Endothelial cell (in vitro differentiated cells): ENCODE measurements at regions not wholly inside any gene's neighbourhood (a gene's known extent, or its start where the extent isn't known, plus 50 kb on each side); places are given as distances from the start of the nearest gene placed in this dataset.

Experiments
- DNase-seq: peaks from one replicate; pipeline ENCODE4 v3.0.0; 2021; ENCODE audit warnings: low spot score
- H3K27ac Mint-ChIP-seq: one replicate; pipeline ENCODE4 v1.8.0; 2021; ENCODE audit warnings: mixed read lengths, inconsistent platforms; ENCODE audit not compliant: unreplicated experiment
- H3K27me3 Mint-ChIP-seq: one replicate; pipeline ENCODE4 v1.8.0; 2021; ENCODE audit warnings: mild to moderate bottlenecking, moderate library complexity, mixed read lengths, inconsistent platforms; ENCODE audit not compliant: unreplicated experiment
- H3K36me3 Mint-ChIP-seq: one replicate; pipeline ENCODE4 v1.8.0; 2021; ENCODE audit warnings: mild to moderate bottlenecking, low read depth, mixed read lengths, inconsistent platforms; ENCODE audit not compliant: unreplicated experiment
- H3K4me1 Mint-ChIP-seq: one replicate; pipeline ENCODE4 v1.8.0; 2021; ENCODE audit warnings: mild to moderate bottlenecking, mixed read lengths, inconsistent platforms; ENCODE audit not compliant: unreplicated experiment
- H3K4me3 Mint-ChIP-seq: one replicate; pipeline ENCODE4 v1.8.0; 2021; ENCODE audit warnings: mild to moderate bottlenecking, mixed read lengths, inconsistent platforms; ENCODE audit not compliant: unreplicated experiment
- H3K9me3 Mint-ChIP-seq: one replicate; pipeline ENCODE4 v1.8.0; 2021; ENCODE audit warnings: mixed read lengths, inconsistent platforms; ENCODE audit not compliant: unreplicated experiment
- TF ChIP-seq, protein P1 (sequence below): fragments of 200-600 bp; sonication (generic); IDR thresholded peaks from one replicate; pipeline ENCODE4 v1.5.0; 2021; ENCODE audit warnings: antibody characterized with exemption; ENCODE audit not compliant: unreplicated experiment

DNA sequence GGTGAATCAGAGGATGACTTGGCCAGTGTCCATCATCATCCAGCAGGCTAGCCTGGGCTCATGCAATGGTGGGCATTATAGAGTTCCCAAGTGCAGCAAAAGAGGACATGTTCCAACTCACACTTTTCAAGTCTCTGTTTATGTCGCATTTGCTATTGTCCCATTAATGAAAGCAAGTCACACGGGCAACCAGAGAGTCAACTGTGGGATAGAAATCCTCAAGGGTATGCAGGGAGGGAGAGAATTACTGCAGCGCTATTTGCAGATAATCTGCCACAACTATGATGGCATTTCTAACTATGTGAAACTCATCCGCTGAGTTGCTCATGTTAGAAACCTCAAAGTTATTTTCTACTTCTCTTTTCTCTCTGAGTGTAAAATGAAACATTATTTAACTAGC is 78.5 kb upstream of the TAB3 start:
- no peak overlapping the region for H3K27ac Mint-ChIP-seq
- no peaks in the 10 kb centered on the region for H3K27me3 Mint-ChIP-seq
- TF ChIP-seq, protein P1, sequence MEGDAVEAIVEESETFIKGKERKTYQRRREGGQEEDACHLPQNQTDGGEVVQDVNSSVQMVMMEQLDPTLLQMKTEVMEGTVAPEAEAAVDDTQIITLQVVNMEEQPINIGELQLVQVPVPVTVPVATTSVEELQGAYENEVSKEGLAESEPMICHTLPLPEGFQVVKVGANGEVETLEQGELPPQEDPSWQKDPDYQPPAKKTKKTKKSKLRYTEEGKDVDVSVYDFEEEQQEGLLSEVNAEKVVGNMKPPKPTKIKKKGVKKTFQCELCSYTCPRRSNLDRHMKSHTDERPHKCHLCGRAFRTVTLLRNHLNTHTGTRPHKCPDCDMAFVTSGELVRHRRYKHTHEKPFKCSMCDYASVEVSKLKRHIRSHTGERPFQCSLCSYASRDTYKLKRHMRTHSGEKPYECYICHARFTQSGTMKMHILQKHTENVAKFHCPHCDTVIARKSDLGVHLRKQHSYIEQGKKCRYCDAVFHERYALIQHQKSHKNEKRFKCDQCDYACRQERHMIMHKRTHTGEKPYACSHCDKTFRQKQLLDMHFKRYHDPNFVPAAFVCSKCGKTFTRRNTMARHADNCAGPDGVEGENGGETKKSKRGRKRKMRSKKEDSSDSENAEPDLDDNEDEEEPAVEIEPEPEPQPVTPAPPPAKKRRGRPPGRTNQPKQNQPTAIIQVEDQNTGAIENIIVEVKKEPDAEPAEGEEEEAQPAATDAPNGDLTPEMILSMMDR, result no peak
- DNase-seq, result no peak
- no peaks in the 10 kb centered on the region for H3K9me3 Mint-ChIP-seq
- H3K4me3 Mint-ChIP-seq, result no peak overlapping the region
- H3K4me1 Mint-ChIP-seq, result no peaks in the 10 kb centered on the region
- no peaks in the 10 kb centered on the region for H3K36me3 Mint-ChIP-seq

DNA sequence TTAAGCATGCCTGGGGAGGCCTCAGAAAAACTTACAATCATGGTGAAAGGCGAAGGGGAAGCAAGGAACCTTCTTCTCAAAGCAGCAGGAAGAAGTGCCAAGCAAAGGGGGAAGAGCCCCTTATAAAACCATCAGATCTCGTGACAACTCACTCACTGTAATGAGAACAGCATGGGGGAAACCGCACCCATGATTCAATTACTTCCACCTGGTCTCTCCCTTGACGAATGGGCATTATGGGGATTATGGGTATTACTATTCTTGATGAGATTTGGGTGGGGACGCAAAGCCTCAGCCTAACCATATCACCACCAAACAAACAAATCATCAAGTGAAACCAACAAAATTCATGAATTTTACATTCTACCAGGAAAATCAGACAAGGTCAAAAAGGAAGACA is 76.7 kb upstream of the TAB3 start:
- no peak for DNase-seq
- H3K4me3 Mint-ChIP-seq, result no peak overlapping the region
- no peaks in the 10 kb centered on the region for H3K4me1 Mint-ChIP-seq
- H3K36me3 Mint-ChIP-seq, result no peaks in the 10 kb centered on the region
- H3K27ac Mint-ChIP-seq, result no peak overlapping the region
- H3K9me3 Mint-ChIP-seq, result no peaks in the 10 kb centered on the region
- TF ChIP-seq, protein P1, result no peak
- no peaks in the 10 kb centered on the region for H3K27me3 Mint-ChIP-seq

DNA sequence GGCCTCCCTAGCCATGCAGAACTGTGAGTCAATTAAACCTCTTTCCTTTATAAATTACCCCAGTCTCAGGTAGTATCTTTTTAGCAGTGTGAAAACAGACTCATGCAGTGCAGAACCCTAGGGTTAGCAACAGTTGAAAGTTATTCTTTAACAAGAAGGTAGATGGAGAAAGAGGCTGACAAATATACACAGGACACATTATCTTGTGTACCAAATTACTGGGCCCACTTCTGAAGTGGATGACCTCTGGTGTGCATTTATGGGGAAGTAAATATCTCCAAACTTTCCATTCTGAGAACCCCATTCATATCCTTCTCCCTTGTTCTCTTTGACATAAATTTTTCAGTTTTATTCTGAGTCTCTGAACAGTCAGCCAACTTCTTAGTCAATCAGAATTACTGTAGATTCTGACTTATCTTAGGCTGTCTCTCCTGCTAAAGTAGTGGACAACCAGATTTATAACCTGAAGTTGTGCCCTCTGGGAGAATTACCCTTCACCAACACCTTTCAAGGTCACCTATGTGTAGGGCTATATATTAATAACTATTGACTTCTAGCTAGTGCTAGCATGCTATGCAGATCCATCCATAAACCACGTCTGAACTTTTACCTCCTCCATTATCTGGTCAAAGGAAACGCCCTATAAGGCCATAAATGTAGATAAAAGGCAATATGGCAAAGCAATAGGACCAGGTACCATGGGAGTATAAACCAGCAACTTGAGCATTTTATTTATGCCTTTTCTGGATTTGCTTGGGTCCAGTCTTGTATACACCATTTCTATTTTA is 72.5 kb upstream of the TAB3 start:
- Mint-ChIP-seq H3K36me3 (no peaks in the 10 kb centered on the region), H3K4me1 (peaks cover 10% of the 10 kb centered on the region), H3K9me3 (no peaks in the 10 kb centered on the region), H3K4me3 (no peak overlapping the region), H3K27ac (no peak overlapping the region), H3K27me3 (peaks cover 2% of the 10 kb centered on the region)
- DNase-seq, result no peak
- TF ChIP-seq, protein P1, result no peak

DNA sequence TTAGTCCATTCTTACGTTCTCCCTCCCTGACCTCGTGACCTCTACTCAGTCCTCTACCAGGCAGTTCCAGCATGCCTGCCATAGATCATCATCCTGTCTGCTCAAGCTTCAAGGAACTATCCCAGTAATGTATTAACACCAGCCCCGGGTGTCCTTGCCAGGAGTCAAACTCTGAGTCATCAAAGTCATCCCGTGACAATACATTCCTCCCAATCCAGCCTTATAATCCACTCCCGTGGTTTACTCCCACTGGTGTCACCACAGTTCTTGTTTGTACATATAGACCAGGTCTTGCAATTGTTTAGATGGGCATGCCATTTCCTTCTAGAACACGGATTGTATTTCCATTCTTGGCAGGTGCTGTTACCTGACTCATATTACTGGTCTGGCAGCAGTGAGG is 68.7 kb upstream of the TAB3 start:
- H3K9me3 Mint-ChIP-seq, result no peaks in the 10 kb centered on the region
- DNase-seq, result no peak
- no peak overlapping the region for H3K27ac Mint-ChIP-seq
- H3K36me3 Mint-ChIP-seq, result no peaks in the 10 kb centered on the region
- H3K4me3 Mint-ChIP-seq, result no peak overlapping the region
- peaks cover 2% of the 10 kb centered on the region for H3K27me3 Mint-ChIP-seq
- TF ChIP-seq, protein P1, result no peak
- H3K4me1 Mint-ChIP-seq, result peaks cover 10% of the 10 kb centered on the region

DNA sequence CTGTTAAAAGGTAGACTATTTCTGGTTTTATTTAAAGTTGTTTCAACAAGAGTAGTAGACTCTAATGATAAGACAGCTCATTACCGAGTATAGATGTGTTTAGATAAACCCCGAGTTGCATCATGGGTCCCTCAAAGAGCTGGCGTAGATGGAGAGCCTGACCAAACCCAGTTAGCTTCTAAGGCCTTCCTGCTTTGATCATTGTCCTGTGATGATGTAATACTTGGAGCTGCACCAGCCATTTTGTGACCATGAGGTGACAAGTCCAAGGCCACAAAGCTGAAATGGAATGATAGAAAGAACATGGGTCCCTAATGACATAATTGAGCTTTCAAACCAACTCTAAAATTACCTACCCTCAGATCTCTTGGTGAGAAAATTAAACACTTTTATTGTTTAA is 66.6 kb upstream of the TAB3 start:
- Mint-ChIP-seq H3K4me3 (no peak overlapping the region), H3K27ac (no peak overlapping the region), H3K27me3 (peaks cover 2% of the 10 kb centered on the region), H3K4me1 (peaks cover 10% of the 10 kb centered on the region), H3K36me3 (no peaks in the 10 kb centered on the region), H3K9me3 (no peaks in the 10 kb centered on the region)
- no peak for DNase-seq
- TF ChIP-seq, protein P1, result no peak
